GM10266 (cell line): ENCODE measurements at regions not wholly inside any gene's neighbourhood (a gene's known extent, or its start where the extent isn't known, plus 50 kb on each side); places are given as distances from the start of the nearest gene placed in this dataset.

Experiments used
- DNase-seq: peaks from one replicate; pipeline ENCODE4 v3.0.0; 2012; ENCODE audit errors: extremely low spot score
- TF ChIP-seq, protein P1 (sequence below): IDR thresholded peaks from 2 replicates; pipeline ENCODE4 v1.5.1; 2012; ENCODE audit warnings: mild to moderate bottlenecking, low read depth; ENCODE audit not compliant: control insufficient read depth, insufficient read depth; ENCODE audit errors: missing control alignments

- TF ChIP-seq, protein P1, sequence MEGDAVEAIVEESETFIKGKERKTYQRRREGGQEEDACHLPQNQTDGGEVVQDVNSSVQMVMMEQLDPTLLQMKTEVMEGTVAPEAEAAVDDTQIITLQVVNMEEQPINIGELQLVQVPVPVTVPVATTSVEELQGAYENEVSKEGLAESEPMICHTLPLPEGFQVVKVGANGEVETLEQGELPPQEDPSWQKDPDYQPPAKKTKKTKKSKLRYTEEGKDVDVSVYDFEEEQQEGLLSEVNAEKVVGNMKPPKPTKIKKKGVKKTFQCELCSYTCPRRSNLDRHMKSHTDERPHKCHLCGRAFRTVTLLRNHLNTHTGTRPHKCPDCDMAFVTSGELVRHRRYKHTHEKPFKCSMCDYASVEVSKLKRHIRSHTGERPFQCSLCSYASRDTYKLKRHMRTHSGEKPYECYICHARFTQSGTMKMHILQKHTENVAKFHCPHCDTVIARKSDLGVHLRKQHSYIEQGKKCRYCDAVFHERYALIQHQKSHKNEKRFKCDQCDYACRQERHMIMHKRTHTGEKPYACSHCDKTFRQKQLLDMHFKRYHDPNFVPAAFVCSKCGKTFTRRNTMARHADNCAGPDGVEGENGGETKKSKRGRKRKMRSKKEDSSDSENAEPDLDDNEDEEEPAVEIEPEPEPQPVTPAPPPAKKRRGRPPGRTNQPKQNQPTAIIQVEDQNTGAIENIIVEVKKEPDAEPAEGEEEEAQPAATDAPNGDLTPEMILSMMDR: no peak
- DNase-seq: no peak
Measured at GRCh38 chr1:73899311-73899710, 298.7 kb downstream of the LRRIQ3 start.

- no peak for DNase-seq
- TF ChIP-seq, protein P1: no peak
Measured at GRCh38 chr1:73898540-73898939, 299.4 kb downstream of the LRRIQ3 start.

DNA sequence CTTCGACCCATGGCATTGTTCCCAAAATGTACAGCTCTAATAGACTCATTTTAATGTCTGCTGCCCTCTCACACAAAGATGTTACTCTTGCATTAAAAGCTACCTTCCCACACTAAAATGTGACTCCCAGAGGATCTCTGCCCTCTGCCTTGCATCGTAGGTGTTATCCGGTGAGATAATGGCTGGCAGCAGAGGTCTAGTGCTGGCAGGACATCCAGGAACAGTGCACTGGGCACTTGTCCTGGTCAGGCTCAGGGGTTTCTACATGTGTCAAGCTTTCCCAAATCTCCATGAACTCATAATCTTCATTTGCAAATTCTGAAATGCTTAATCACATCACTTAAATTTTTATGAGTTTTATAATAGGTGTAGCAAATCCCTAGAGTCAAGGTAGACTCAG, 310.6 kb downstream of the LRRIQ3 start:
- no peak for DNase-seq
- TF ChIP-seq, protein P1: no peak

- no peak for DNase-seq
- TF ChIP-seq, protein P1: no peak
Measured at GRCh38 chr1:73886716-73887115, 311.3 kb downstream of the LRRIQ3 start.

- TF ChIP-seq, protein P1: no peak
Measured at GRCh38 chr1:73874806-73875205, 323.2 kb downstream of the LRRIQ3 start.

GRCh38 chr1:73868810-73869336, 329.1 kb downstream of the LRRIQ3 start:
- TF ChIP-seq, protein P1: no peak
- no peak for DNase-seq

More at GRCh38 chr1:73874806-73875205, 323.2 kb downstream of the LRRIQ3 start:
- no peak for DNase-seq

- no peak for DNase-seq
- TF ChIP-seq, protein P1: no peak
Measured at GRCh38 chr1:73862355-73862754, 335.6 kb downstream of the LRRIQ3 start.
